GM18873 (cell line): ENCODE measurements at regions not wholly inside any gene's neighbourhood (a gene's known extent, or its start where the extent isn't known, plus 50 kb on each side); places are given as distances from the start of the nearest gene placed in this dataset.
"Not testable (repeated sequence)": the region's sequence is repeated elsewhere in the genome, so short reads cannot be mapped to it uniquely, and the experiment has no call there.

Experiments used
- ATAC-seq: cut with Tn5 transposase; IDR thresholded peaks from one replicate; pipeline ENCODE4 v1.9.1; 2021; ENCODE audit warnings: mild to moderate bottlenecking, moderate library complexity, moderate number of reproducible peaks; ENCODE audit not compliant: unreplicated experiment, low FRiP score

DNA sequence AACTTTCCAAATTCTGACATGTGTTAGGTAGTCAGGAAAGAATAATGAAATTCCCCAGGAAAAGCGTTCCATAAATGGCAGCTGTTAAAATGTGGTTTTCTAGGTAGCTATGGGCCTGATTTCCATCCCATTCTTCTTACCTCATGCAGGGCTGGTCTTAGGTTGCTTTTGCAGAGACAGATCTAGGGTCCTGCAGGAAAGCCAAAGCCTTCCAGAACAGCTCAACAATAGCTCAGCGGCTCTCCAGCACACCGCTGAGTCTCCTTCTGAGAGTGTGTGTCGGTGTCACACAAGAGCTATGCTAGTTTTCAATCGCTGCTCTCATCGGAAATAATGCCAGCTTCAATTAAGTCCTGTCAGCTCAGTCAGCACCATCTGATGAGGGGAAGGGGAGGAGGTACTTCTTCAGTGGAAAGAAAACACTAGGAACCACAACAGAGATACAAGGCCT lies 106.7 kb downstream of the TMEM30B start:
- ATAC-seq = no peak

DNA sequence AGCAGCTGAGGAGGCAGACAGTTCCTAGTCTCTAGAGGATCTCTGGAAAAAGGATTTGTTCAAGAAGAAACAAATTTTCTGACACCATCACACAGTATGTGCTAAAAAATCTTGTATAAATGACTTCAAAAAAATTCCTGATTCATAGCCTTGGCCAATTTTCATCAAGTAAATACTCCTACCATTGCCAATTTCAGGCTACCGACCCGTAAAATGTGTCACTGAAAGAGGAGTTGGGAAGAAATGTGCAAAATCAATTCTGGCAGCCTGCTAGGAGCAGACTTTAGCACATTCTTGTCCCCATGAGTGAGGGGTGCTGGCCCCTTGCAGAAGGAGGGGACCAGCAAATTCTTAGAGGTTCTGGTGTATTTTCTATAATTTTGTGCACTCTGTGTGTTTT lies 109.4 kb downstream of the TMEM30B start:
- ATAC-seq = no peak

- no peak for ATAC-seq
Observed at GRCh38 chr14:61168141-61168540, 113.0 kb downstream of the TMEM30B start.

DNA sequence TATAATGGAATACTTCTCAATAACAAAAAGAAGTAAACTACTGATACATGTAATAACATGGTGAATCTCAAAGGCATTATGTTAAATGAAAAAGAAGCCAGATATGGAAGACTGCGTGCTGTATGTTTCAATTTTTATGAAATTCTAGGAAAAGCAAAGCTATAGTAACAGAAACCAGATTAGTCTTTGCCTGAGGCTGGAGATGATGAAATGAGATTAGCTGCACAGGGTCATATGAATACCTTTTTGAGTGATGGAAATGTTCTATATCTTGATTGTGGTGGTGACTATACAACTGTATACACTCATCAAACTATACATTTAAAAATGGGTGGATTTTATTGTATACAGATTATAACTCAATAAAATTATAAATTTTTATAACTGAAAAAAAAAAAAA lies 113.5 kb downstream of the TMEM30B start:
- no peak for ATAC-seq

DNA sequence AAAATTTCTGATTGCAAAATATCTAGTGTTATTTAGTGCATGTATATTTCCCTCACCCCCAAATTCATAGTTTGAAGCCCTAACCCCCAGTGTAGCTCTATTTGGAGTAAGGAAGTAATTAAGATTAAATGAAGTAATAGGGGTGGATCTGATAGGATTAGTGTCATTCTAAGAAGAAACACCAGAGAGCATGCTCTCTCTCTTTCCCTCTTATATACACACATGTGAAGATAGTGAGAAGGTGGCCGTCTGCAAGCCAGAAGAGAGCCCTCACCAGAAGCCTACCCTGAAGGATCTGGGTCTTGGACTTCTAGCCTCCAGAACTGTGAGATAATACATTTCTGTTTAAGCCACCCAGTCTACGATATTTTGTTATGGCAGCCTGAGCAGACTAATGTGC lies 120.3 kb downstream of the TMEM30B start:
- ATAC-seq = no peak

GRCh38 chr14:61154641-61155040 lies 126.5 kb downstream of the TMEM30B start:
- no peak for ATAC-seq

GRCh38 chr14:61153914-61154545 lies 127.1 kb downstream of the TMEM30B start:
- ATAC-seq = no peak

DNA sequence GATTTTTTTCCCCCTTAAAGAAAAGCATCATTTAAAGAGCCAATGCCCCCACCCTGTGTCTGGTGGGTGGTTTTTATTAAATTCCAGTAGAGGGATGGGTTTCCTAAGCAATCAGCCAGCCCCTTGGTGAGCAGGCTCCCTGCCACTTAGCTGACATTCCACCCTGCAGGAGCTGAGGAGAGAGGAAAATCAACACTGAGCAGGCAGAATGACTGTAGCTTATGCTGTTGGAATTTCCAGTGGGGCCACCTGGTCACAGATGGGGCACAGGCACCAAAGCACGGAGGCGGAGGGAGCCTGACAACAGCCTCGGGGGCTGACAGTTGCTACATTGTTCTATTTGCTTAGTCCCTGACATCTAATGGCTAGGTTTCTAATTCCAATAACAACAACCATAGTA lies 127.7 kb downstream of the TMEM30B start:
- ATAC-seq = no peak

DNA sequence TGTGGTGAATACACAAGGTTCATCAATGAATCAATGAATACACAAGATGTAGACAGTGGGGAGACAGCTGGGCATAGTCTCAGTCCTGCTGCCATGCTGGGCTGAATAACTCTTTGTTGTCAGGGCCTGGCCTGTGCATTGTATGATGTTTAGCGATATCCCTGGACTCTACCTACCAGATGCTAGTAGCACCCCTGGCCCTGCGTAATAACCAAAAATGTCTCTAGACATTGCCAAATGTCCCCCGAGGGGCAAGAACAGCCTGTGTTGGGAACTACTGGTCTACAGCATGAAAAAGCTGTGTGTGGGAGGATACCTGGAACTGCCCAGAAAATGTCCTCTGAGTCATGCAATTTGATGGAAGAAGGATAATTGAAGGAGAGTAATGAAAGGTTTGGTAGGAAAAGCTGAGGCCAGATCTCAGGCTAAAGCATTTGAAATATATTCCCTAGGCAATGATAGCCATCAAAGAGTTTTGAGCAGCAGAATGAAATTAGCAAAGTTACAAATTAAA lies 128.2 kb downstream of the TMEM30B start:
- no peak for ATAC-seq

- ATAC-seq = no peak
Observed at GRCh38 chr14:61151251-61151650, 129.9 kb downstream of the TMEM30B start.

GRCh38 chr14:61150851-61151250 lies 130.3 kb downstream of the TMEM30B start:
- ATAC-seq = no peak

DNA sequence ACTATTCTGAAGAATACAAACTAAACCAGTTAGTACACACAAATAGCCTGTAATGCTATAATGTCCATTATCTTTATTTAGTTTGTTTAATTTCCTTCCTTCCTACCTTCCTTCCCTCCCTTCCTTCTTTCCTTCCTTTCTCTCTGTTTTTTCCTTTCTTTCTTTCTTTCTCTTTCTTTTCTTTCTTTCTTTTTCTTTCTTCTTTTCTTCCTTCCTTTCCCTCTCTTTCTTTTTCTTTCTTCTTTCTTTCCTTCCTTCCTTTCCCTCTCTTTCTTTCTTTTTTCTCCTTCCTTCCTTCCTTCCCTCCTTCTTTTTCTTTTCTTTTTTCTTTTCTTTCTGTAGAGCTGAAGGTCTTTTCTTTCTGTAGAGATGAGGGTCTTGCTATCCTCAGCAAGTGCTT lies 131.2 kb downstream of the TMEM30B start:
- no peak for ATAC-seq

DNA sequence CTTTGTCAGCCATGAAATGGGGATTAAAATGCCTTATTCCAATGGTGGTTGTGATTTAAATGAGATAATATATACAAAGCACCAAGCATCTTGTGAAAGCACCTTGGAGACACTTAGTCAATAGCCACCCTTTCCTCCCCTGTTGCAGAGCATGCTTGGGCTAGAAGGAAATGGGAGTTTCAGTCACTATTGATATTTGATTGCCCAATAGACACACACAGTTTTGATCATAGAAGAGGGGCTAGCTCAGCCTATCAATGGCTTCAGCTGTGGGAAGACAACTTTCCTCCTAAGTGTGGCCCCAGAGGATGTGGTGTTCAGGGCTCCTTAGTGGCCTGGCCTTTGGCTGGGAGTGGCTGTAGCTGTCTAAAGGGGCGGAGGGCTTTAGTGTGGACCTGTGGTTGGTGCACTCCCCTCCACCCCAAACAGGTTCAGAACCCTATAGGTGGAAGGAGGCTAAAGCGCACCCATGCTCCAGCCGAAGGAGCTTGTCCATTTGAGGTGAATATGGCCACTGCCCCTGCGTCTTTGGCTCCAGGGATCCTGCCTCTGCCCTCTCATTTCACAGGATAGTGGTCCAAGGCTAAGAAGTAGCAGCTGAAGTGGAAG lies 132.3 kb downstream of the TMEM30B start:
- ATAC-seq = no peak

DNA sequence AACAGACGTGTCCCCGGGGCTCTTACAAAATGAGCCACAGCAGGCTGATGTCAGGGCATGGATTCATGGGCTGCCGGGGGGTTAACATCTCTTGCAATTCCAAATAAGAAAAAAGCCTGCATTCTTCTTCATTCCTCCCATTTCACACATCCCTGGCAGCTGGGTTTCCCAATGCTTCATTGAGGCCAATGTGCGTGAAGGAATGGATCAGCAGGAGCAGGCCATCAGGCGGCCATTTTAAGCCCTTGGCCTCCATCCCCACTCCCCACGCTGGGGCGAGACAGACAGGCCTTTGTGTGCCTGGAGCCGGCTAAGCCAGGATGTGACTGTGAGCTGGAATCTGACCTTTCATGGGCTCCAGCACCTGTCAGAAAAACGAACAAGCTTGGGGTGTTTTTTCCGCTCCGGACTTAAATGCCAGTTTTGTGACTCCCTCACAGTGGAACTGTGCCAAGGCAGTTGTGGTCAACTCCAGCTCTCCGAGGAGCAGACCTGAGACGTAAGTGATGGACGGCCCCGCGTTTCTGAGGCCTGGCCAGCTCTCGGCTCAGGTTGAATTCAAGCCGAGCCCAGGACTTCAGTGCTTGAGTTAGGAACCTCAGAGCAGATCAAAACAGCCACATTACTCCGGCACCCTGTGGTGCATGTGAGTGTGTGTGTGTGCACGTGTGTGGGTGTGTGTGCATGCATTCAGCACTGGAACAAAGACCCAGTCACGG lies 133.1 kb downstream of the TMEM30B start:
- no peak for ATAC-seq

DNA sequence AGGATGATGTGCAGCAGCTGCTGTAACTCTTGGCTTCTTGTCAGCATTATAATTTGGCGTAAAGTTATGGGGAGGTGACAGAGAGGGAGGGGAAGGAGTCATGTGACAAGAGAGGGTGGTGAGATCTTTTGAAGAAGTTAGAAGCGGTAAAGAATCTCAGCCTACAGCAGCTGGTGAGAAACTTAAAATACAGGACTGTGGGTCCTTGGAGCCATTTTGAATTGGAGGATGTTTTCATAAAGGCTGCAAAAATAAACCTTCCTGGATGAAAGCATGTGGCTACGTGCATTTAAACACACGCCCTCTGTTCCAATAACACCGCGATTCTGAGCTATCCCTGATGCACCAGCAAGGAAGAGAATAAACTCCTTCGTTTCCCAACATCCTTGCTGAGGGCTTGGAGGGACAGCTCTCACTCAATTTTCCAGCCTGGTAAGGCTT lies 133.7 kb downstream of the TMEM30B start:
- ATAC-seq = no peak

GRCh38 chr14:61146899-61147298 lies 134.2 kb downstream of the TMEM30B start:
- no peak for ATAC-seq

DNA sequence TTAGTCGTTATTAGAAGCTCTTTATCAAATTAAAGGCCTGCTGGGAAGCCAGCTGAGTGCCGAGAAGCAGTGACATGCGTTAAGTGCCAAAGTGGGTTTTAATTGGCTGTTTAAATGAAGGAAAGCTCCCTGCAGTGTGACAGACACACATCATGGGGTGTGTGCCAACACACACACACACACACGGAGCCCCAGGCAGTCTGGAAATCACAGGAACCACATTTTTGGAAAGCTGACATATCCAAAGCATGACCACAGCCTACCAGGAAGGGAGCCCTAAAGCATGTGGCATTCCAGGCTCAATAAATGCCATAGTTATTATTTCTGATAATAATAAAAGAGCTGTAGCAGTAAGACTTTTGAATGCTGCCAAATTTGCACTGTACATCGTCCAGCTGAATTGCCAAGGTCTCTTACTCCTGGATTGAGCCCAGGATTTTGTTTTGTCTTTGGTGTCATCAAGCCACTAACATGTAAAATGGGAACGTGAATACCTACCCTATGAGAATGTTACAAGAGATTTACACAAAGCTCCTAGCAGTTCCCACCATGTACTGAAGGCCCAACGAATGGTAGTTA lies 135.1 kb downstream of the TMEM30B start:
- ATAC-seq = no peak

DNA sequence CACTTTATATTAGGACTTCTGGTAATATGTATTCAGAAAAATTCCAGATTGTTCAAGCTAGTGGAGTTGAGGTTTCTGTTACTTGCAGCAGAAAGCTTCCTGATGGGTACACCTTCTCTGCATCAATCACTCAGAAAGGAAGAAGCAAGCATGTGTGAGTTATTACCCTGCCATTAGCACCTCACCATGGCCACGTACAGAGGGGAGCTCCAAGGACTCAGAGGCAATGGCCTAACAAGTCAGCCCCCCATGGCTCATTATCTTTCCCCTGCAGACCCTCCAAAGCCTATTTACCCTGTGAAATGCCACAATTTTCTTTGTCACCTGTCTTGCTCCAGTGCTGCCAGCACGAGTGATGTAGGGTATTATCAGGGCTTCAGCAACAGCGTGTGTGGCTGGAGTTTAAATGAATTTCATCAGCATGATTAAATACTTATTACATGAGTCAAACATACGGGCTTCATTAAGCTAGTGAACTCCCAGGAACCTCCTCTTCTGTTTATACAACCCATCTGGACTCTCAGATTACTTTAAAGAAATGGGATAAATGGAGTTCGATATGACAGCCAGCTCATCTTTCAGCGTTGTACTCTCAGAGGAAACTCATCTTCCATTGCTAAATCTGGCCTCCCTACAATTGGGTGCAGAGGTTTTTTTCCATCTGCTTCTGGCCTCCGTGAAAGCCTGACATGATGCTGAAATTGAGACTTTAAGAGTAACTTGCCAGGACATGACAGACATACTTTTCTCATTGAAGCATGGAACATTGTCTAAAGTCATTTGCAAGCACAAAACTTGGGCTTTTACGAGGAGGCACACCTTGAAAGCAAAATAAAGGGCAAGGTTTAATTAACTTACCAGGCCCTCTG lies 135.9 kb downstream of the TMEM30B start:
- no peak for ATAC-seq

- not testable (repeated sequence) for ATAC-seq
Observed at GRCh38 chr14:61144117-61145033, 136.8 kb downstream of the TMEM30B start.
